KOPT-K1 (cell line): ENCODE measurements at regions not wholly inside any gene's neighbourhood (a gene's known extent, or its start where the extent isn't known, plus 50 kb on each side); places are given as distances from the start of the nearest gene placed in this dataset.
"Not testable (repeated sequence)": the region's sequence is repeated elsewhere in the genome, so short reads cannot be mapped to it uniquely, and the experiment has no call there.

ENCODE experiments used
- H3K27ac ChIP-seq: fragments of 200-600 bp; sonication (generic); 2 replicates; pipeline ENCODE4 v1.5.1; 2016; ENCODE audit warnings: antibody characterized with exemption, mild to moderate bottlenecking, low read depth, low read length; ENCODE audit not compliant: poor library complexity, severe bottlenecking
- H3K36me3 ChIP-seq: fragments of 200-600 bp; sonication (generic); 2 replicates; pipeline ENCODE4 v1.5.1; 2017; ENCODE audit warnings: antibody characterized with exemption, mild to moderate bottlenecking, low read length, moderate library complexity; ENCODE audit not compliant: insufficient read depth
- H3K9me3 ChIP-seq: fragments of 200-600 bp; sonication (generic); 2 replicates; pipeline ENCODE4 v1.5.1; 2017; ENCODE audit warnings: antibody characterized with exemption, low read length, mild to moderate bottlenecking; ENCODE audit not compliant: insufficient read depth, poor library complexity, severe bottlenecking

- H3K36me3 ChIP-seq: no peaks in the 10 kb centered on the region
- H3K9me3 ChIP-seq: no peaks in the 10 kb centered on the region
- H3K27ac ChIP-seq: no peak overlapping the region
These were observed 348.0 kb downstream of the SOX9 start for GRCh38 chr17:72468841-72469240.

GRCh38 chr17:72470121-72470705 lies 349.4 kb downstream of the SOX9 start:
- Histone ChIP-seq H3K36me3 (no peaks in the 10 kb centered on the region), H3K27ac (no peak overlapping the region), H3K9me3 (no peaks in the 10 kb centered on the region)

GRCh38 chr17:72470734-72471133 lies 349.9 kb downstream of the SOX9 start:
- no peaks in the 10 kb centered on the region for H3K36me3 ChIP-seq
- H3K9me3 ChIP-seq: no peaks in the 10 kb centered on the region
- H3K27ac ChIP-seq: no peak overlapping the region

GRCh38 chr17:72471296-72471695 lies 350.5 kb downstream of the SOX9 start:
- Histone ChIP-seq H3K9me3 (no peaks in the 10 kb centered on the region), H3K27ac (no peak overlapping the region), H3K36me3 (no peaks in the 10 kb centered on the region)

GRCh38 chr17:72472106-72472505 lies 351.3 kb downstream of the SOX9 start:
- Histone ChIP-seq H3K36me3 (no peaks in the 10 kb centered on the region), H3K9me3 (no peaks in the 10 kb centered on the region), H3K27ac (no peak overlapping the region)

- not testable (repeated sequence) for H3K36me3 ChIP-seq, H3K27ac ChIP-seq, H3K9me3 ChIP-seq
These were observed 352.1 kb downstream of the SOX9 start for GRCh38 chr17:72472853-72473390.

- no peaks in the 10 kb centered on the region for H3K36me3 ChIP-seq
- H3K9me3 ChIP-seq: no peaks in the 10 kb centered on the region
- H3K27ac ChIP-seq: no peak overlapping the region
These were observed 353.4 kb downstream of the SOX9 start for GRCh38 chr17:72474243-72474642.

GRCh38 chr17:72474719-72475477 lies 354.1 kb downstream of the SOX9 start:
- no peaks in the 10 kb centered on the region for H3K36me3 ChIP-seq
- H3K27ac ChIP-seq: no peak overlapping the region
- no peaks in the 10 kb centered on the region for H3K9me3 ChIP-seq

- Histone ChIP-seq H3K36me3 (no peaks in the 10 kb centered on the region), H3K27ac (no peak overlapping the region), H3K9me3 (peaks cover 3% of the 10 kb centered on the region)
These were observed 355.3 kb downstream of the SOX9 start for GRCh38 chr17:72476134-72476533.

- Histone ChIP-seq H3K36me3 (no peaks in the 10 kb centered on the region), H3K27ac (no peak overlapping the region), H3K9me3 (peaks cover 3% of the 10 kb centered on the region)
These were observed 355.8 kb downstream of the SOX9 start for GRCh38 chr17:72476575-72476986.

- Histone ChIP-seq H3K9me3 (peaks cover 3% of the 10 kb centered on the region), H3K27ac (no peak overlapping the region), H3K36me3 (no peaks in the 10 kb centered on the region)
These were observed 356.7 kb downstream of the SOX9 start for GRCh38 chr17:72477491-72477890.

GRCh38 chr17:72479113-72479512 lies 358.3 kb downstream of the SOX9 start:
- Histone ChIP-seq H3K27ac (no peak overlapping the region), H3K9me3 (peaks cover 10% of the 10 kb centered on the region), H3K36me3 (no peaks in the 10 kb centered on the region)

- Histone ChIP-seq H3K9me3 (peaks cover 10% of the 10 kb centered on the region), H3K36me3 (no peaks in the 10 kb centered on the region), H3K27ac (no peak overlapping the region)
These were observed 360.8 kb downstream of the SOX9 start for GRCh38 chr17:72481572-72481971.

- Histone ChIP-seq H3K36me3 (no peaks in the 10 kb centered on the region), H3K9me3 (peaks cover 6% of the 10 kb centered on the region), H3K27ac (no peak overlapping the region)
These were observed 364.8 kb downstream of the SOX9 start for GRCh38 chr17:72485596-72485995.

- H3K36me3 ChIP-seq: no peaks in the 10 kb centered on the region
- H3K27ac ChIP-seq: no peak overlapping the region
- peaks cover 6% of the 10 kb centered on the region for H3K9me3 ChIP-seq
These were observed 366.0 kb downstream of the SOX9 start for GRCh38 chr17:72486806-72487205.
